ENCODE measurements at regions not wholly inside any gene's neighbourhood (a gene's known extent, or its start where the extent isn't known, plus 50 kb on each side); places are given as distances from the start of the nearest gene placed in this dataset.

GRCh38 chr14:22268875-22269274 lies 320.1 kb downstream of the DAD1 start:
- no peaks in the 10 kb centered on the region for H3K27me3 ChIP-seq
- in situ Hi-C loops (cut with MboI; ENCODE audit: low pct_ligation_motif_present in 1 of 4, low pct_unique_long_range_greater_than_20kb in 1 of 4, low sequenced_read_pairs in 3 of 4), result no loop called here
- WGBS, 2 donors (ENCODE audit: low coverage in 1 of 2), result 21% methylated on average over 2 of the region's 2 CpGs; no CpG with 5 or more reads in 1 of the 2 donors
- no peak overlapping the region for H3K4me3 ChIP-seq
- no peak for DNase-seq
- TF ChIP-seq EP300 (IDR thresholded peaks at IDR 0.05; ENCODE audit: low read depth) (no peak), POLR2AphosphoS5 (IDR thresholded peaks at IDR 0.05) (no peak), POLR2A (IDR thresholded peaks at IDR 0.05) (no peak), CTCF (IDR thresholded peaks at IDR 0.05) (no peak)
- H3K27ac ChIP-seq, result no peak overlapping the region
- H3K4me1 ChIP-seq, result no peaks in the 10 kb centered on the region
- no peaks in the 10 kb centered on the region for H3K36me3 ChIP-seq
- no peaks in the 10 kb centered on the region for H3K9me3 ChIP-seq
- intact Hi-C loops (cut with DNase I; ENCODE audit: low total_unique reads), result no loop called here

- in situ Hi-C loops (cut with MboI; ENCODE audit: low pct_ligation_motif_present in 1 of 4, low pct_unique_long_range_greater_than_20kb in 1 of 4, low sequenced_read_pairs in 3 of 4), result no loop called here
Observed at GRCh38 chr14:22266683-22267082, 322.3 kb downstream of the DAD1 start.

GRCh38 chr14:22266142-22266442 lies 322.9 kb downstream of the DAD1 start:
- 56% methylated on average over 2 of the region's 2 CpGs; no CpG with 5 or more reads in 1 of the 2 donors for WGBS, 2 donors (ENCODE audit: low coverage in 1 of 2)
- Histone ChIP-seq H3K27ac (no peak overlapping the region), H3K9me3 (no peaks in the 10 kb centered on the region), H3K4me3 (no peak overlapping the region), H3K27me3 (no peaks in the 10 kb centered on the region), H3K36me3 (no peaks in the 10 kb centered on the region), H3K4me1 (no peaks in the 10 kb centered on the region)
- in situ Hi-C loops (cut with MboI; ENCODE audit: low pct_ligation_motif_present in 1 of 4, low pct_unique_long_range_greater_than_20kb in 1 of 4, low sequenced_read_pairs in 3 of 4), result no loop called here
- DNase-seq, result no peak
- intact Hi-C loops (cut with DNase I; ENCODE audit: low total_unique reads), result no loop called here
- TF ChIP-seq POLR2A (IDR thresholded peaks at IDR 0.05) (no peak), POLR2AphosphoS5 (IDR thresholded peaks at IDR 0.05) (no peak), EP300 (IDR thresholded peaks at IDR 0.05; ENCODE audit: low read depth) (no peak), CTCF (IDR thresholded peaks at IDR 0.05) (no peak)

More at GRCh38 chr14:22266683-22267082, 322.3 kb downstream of the DAD1 start:
- H3K9me3 ChIP-seq, result no peaks in the 10 kb centered on the region
- intact Hi-C loops (cut with DNase I; ENCODE audit: low total_unique reads), result no loop called here
- no peak overlapping the region for H3K4me3 ChIP-seq
- 76 to 100% methylated on average over 2 to 3 of the region's 3 CpGs for WGBS, 2 donors (ENCODE audit: low coverage in 1 of 2)
- no peak for DNase-seq
- no peaks in the 10 kb centered on the region for H3K36me3 ChIP-seq
- TF ChIP-seq CTCF (IDR thresholded peaks at IDR 0.05), result no peak
- no peak for TF ChIP-seq POLR2AphosphoS5 (IDR thresholded peaks at IDR 0.05)
- no peak for TF ChIP-seq POLR2A (IDR thresholded peaks at IDR 0.05)
- no peak for TF ChIP-seq EP300 (IDR thresholded peaks at IDR 0.05; ENCODE audit: low read depth)
- no peaks in the 10 kb centered on the region for H3K27me3 ChIP-seq
- no peak overlapping the region for H3K27ac ChIP-seq
- H3K4me1 ChIP-seq, result no peaks in the 10 kb centered on the region

- in situ Hi-C loops (cut with MboI; ENCODE audit: low pct_ligation_motif_present in 1 of 4, low pct_unique_long_range_greater_than_20kb in 1 of 4, low sequenced_read_pairs in 3 of 4), result no loop called here
- no peak overlapping the region for H3K4me3 ChIP-seq
- no peaks in the 10 kb centered on the region for H3K4me1 ChIP-seq
- 59 to 74% methylated on average over 7 to 8 of the region's 8 CpGs for WGBS, 2 donors (ENCODE audit: low coverage in 1 of 2)
- intact Hi-C loops (cut with DNase I; ENCODE audit: low total_unique reads), result no loop called here
- DNase-seq, result no peak
- H3K27me3 ChIP-seq, result no peaks in the 10 kb centered on the region
- TF ChIP-seq EP300 (IDR thresholded peaks at IDR 0.05; ENCODE audit: low read depth) (no peak), POLR2A (IDR thresholded peaks at IDR 0.05) (no peak), CTCF (IDR thresholded peaks at IDR 0.05) (no peak), POLR2AphosphoS5 (IDR thresholded peaks at IDR 0.05) (no peak)
- H3K9me3 ChIP-seq, result no peaks in the 10 kb centered on the region
- no peaks in the 10 kb centered on the region for H3K36me3 ChIP-seq
- no peak overlapping the region for H3K27ac ChIP-seq
Observed at GRCh38 chr14:22265319-22266141, 323.5 kb downstream of the DAD1 start.
